Esophagus squamous epithelium (tissue), 4 donors: ENCODE measurements at regions not wholly inside any gene's neighbourhood (a gene's known extent, or its start where the extent isn't known, plus 50 kb on each side); places are given as distances from the start of the nearest gene placed in this dataset.

Experiments used
- CTCF ChIP-seq, 6 experiments: fragments of 450-650 bp in 4 of 6; fragments of 200-600 bp in 2 of 6; sonication (generic) in 2 of 6; IDR thresholded peaks; one replicate each; pipeline ENCODE4 v1.5.1; 2016 to 2019; ENCODE audit warnings: antibody characterized with exemption in 6 of 6, mild to moderate bottlenecking in 4 of 6, moderate library complexity in 4 of 6
- POLR2A ChIP-seq, 4 donors: fragments of 450-650 bp; IDR thresholded peaks; one replicate each; pipeline ENCODE4 v1.6.1; 2017; ENCODE audit warnings: antibody characterized with exemption in 4 of 4, mild to moderate bottlenecking in 4 of 4, moderate library complexity in 3 of 4

DNA sequence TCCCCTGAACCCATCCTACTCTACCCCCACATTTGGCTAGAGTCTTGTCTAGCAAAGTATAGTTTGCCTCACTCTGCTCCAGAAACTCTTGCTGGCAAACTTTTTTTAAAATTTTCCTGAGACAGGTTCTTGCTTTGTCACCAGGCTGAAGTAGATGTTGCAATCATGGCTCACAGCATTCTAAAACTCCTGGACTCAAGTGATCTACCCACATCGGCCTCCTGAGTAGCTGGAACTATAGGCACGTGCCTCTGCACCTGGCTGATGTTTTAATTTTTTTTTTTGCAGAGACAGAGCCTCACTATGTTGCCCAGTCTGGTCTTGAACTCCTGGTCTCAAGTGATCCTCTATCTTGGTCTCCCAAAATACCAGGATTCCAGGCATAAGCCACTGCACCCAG lies 175.8 kb upstream of the FBXL17 start:
- TF ChIP-seq CTCF (IDR thresholded peaks at IDR 0.05) (no peak), POLR2A (IDR thresholded peaks at IDR 0.05) (no peak)
